ENCODE measurements at regions not wholly inside any gene's neighbourhood (a gene's known extent, or its start where the extent isn't known, plus 50 kb on each side); places are given as distances from the start of the nearest gene placed in this dataset.

DNA sequence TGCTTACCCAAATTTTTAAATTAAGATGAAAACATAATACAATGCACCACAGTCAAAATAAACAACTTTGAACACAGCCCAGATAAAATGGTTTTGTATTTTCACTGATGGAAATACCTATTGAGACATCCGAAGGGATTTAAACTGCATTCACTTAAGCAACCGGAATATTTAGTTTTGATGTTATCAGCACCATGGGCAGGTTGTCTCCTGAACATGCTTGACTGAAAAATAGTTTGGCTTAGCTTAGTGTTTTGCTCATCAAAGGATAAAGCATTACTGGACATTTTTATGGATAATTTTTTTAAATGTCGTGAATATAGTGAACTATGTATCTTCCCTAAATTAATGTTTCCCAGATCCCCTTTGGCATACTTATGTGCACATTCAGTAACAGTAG is 177.5 kb downstream of the GJA1 start:
- no peaks in the 10 kb centered on the region for H3K27me3 Mint-ChIP-seq (ENCODE audit: low read depth)
- no peak overlapping the region for H3K4me3 Mint-ChIP-seq (ENCODE audit: unreplicated experiment)
- no peaks in the 10 kb centered on the region for H3K36me3 Mint-ChIP-seq (ENCODE audit: low read depth)
- TF ChIP-seq, protein P1, sequence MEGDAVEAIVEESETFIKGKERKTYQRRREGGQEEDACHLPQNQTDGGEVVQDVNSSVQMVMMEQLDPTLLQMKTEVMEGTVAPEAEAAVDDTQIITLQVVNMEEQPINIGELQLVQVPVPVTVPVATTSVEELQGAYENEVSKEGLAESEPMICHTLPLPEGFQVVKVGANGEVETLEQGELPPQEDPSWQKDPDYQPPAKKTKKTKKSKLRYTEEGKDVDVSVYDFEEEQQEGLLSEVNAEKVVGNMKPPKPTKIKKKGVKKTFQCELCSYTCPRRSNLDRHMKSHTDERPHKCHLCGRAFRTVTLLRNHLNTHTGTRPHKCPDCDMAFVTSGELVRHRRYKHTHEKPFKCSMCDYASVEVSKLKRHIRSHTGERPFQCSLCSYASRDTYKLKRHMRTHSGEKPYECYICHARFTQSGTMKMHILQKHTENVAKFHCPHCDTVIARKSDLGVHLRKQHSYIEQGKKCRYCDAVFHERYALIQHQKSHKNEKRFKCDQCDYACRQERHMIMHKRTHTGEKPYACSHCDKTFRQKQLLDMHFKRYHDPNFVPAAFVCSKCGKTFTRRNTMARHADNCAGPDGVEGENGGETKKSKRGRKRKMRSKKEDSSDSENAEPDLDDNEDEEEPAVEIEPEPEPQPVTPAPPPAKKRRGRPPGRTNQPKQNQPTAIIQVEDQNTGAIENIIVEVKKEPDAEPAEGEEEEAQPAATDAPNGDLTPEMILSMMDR (IDR thresholded peaks at IDR 0.05), result no peak
- peaks cover 10% of the 10 kb centered on the region for H3K4me1 Mint-ChIP-seq (ENCODE audit: low read depth)
- DNase-seq (ENCODE audit: low spot score), result no peak
- no peaks in the 10 kb centered on the region for H3K9me3 Mint-ChIP-seq (ENCODE audit: low read depth)
- H3K27ac Mint-ChIP-seq (ENCODE audit: unreplicated experiment), result no peak overlapping the region

DNA sequence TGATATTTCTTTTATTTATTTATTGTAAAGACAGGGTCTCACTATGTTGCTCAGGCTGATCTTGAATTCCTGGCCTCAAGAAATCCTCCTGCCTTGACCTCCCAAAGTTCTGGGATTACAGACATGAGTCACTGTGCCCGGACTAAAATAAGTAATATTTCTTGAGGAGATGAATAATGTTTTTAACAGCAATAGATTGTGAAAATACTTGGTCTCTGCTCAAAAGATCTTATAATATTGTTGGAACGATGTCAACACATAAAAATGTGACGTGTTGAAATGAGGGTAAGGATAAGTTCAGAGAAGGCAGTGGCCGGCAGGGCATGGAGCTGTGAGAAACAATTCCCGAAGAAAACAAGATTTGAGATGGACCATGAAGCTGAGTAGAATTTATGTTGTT is 178.7 kb downstream of the GJA1 start:
- DNase-seq (ENCODE audit: low spot score), result no peak
- Mint-ChIP-seq H3K27me3 (ENCODE audit: low read depth) (no peaks in the 10 kb centered on the region), H3K4me3 (ENCODE audit: unreplicated experiment) (no peak overlapping the region), H3K27ac (ENCODE audit: unreplicated experiment) (peak overlapping the region; percentile 77), H3K9me3 (ENCODE audit: low read depth) (no peaks in the 10 kb centered on the region), H3K36me3 (ENCODE audit: low read depth) (no peaks in the 10 kb centered on the region), H3K4me1 (ENCODE audit: low read depth) (peaks cover 10% of the 10 kb centered on the region)
- TF ChIP-seq, protein P1 (IDR thresholded peaks at IDR 0.05), result no peak

DNA sequence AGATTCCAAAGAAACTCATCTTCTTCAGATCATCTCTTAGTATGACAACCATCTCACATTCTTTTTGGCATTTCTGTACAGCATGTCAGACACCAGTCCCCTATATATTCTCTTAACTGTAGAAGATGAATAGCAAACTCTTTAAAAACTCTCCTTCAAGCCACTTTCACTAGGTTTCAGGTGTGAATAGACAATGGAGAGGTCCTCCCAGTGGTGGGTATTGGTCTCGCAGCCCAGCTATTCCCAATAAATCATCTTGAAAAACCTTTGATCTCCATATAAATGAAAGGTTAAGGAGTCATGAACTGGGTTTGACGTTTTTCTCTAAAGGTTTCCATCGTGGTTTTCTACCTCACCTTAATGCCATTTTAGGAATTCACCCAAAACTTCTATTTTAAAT is 180.0 kb downstream of the GJA1 start:
- H3K27ac Mint-ChIP-seq (ENCODE audit: unreplicated experiment), result no peak overlapping the region
- no peaks in the 10 kb centered on the region for H3K36me3 Mint-ChIP-seq (ENCODE audit: low read depth)
- no peak overlapping the region for H3K4me3 Mint-ChIP-seq (ENCODE audit: unreplicated experiment)
- no peaks in the 10 kb centered on the region for H3K27me3 Mint-ChIP-seq (ENCODE audit: low read depth)
- TF ChIP-seq, protein P1 (IDR thresholded peaks at IDR 0.05), result peak; percentile 37
- H3K9me3 Mint-ChIP-seq (ENCODE audit: low read depth), result no peaks in the 10 kb centered on the region
- DNase-seq (ENCODE audit: low spot score), result no peak
- peaks cover 14% of the 10 kb centered on the region for H3K4me1 Mint-ChIP-seq (ENCODE audit: low read depth)

DNA sequence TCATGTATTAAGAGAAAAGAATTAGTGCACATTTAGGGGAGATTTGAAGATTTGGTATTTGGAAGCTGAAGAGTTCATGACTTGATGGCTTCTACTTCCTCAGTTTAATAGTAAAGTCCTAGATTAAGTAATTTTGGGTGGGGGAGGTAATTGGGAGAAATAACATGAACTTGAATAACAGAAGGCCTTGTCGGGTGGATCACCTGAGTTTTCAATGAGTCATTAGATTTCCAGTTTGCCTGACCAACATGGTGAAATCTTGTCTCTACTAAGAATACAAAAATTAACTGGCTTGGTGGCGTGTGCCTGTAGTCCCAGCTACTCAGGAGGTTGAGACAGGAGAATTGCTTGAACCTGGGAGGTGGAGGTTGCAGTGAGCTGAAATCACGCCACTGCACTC is 181.0 kb downstream of the GJA1 start:
- Mint-ChIP-seq H3K9me3 (ENCODE audit: low read depth) (no peaks in the 10 kb centered on the region), H3K27ac (ENCODE audit: unreplicated experiment) (no peak overlapping the region), H3K27me3 (ENCODE audit: low read depth) (no peaks in the 10 kb centered on the region), H3K4me3 (ENCODE audit: unreplicated experiment) (no peak overlapping the region), H3K36me3 (ENCODE audit: low read depth) (no peaks in the 10 kb centered on the region), H3K4me1 (ENCODE audit: low read depth) (peaks cover 14% of the 10 kb centered on the region)
- TF ChIP-seq, protein P1 (IDR thresholded peaks at IDR 0.05), result no peak
- DNase-seq (ENCODE audit: low spot score), result no peak

DNA sequence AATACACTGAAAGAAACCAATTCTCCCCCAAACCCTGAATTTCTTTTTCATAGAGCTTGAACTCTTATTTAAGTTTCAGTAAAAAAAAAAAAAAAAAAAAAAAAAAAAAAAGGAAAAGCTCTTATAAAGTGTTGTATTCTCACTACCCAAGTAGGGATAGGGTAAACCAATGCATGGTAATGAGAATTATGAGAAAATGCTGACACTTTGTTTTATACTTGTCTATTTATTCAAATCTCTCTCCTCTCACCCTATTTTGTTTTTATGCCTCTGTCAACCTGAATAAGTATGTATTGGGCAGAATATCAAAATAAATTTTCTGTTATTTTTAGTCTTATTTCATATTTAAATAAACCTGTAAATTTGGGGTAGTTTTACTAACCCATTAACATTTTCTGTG is 181.9 kb downstream of the GJA1 start:
- H3K9me3 Mint-ChIP-seq (ENCODE audit: low read depth), result no peaks in the 10 kb centered on the region
- TF ChIP-seq, protein P1 (IDR thresholded peaks at IDR 0.05), result no peak
- H3K4me1 Mint-ChIP-seq (ENCODE audit: low read depth), result peaks cover 16% of the 10 kb centered on the region
- no peaks in the 10 kb centered on the region for H3K27me3 Mint-ChIP-seq (ENCODE audit: low read depth)
- DNase-seq (ENCODE audit: low spot score), result no peak
- H3K36me3 Mint-ChIP-seq (ENCODE audit: low read depth), result no peaks in the 10 kb centered on the region
- no peak overlapping the region for H3K4me3 Mint-ChIP-seq (ENCODE audit: unreplicated experiment)
- H3K27ac Mint-ChIP-seq (ENCODE audit: unreplicated experiment), result no peak overlapping the region

All from chondrocyte (in vitro differentiated cells).